ENCODE measurements at regions not wholly inside any gene's neighbourhood (a gene's known extent, or its start where the extent isn't known, plus 50 kb on each side); places are given as distances from the start of the nearest gene placed in this dataset.

GRCh38 chr10:42937048-42937447 lies 139.8 kb upstream of the RET start:
- no peak for DNase-seq (ENCODE audit: low read depth)
- ChIA-PET CTCF (no interaction called here), POLR2A (no interaction called here)
- Histone ChIP-seq H3K27me3 (ENCODE audit: control insufficient read depth, insufficient read depth, low read length) (peaks cover 7% of the 10 kb centered on the region), H3K4me3 (ENCODE audit: low read depth, low read length) (no peak overlapping the region), H3K36me3 (ENCODE audit: control insufficient read depth, insufficient read depth, low read length) (no peaks in the 10 kb centered on the region)
- TF ChIP-seq CTCF (IDR thresholded peaks at IDR 0.05; ENCODE audit: insufficient read depth, low read depth, low read length): no peak

- POLR2A ChIA-PET: no interaction called here
- TF ChIP-seq CTCF (IDR thresholded peaks at IDR 0.05; ENCODE audit: insufficient read depth, low read depth, low read length): no peak
- CTCF ChIA-PET: no interaction called here
- DNase-seq (ENCODE audit: low read depth): no peak
- Histone ChIP-seq H3K27me3 (ENCODE audit: control insufficient read depth, insufficient read depth, low read length) (peaks cover 7% of the 10 kb centered on the region), H3K4me3 (ENCODE audit: low read depth, low read length) (no peak overlapping the region), H3K36me3 (ENCODE audit: control insufficient read depth, insufficient read depth, low read length) (no peaks in the 10 kb centered on the region)
Observed at GRCh38 chr10:42937649-42938180, 139.2 kb upstream of the RET start.

GRCh38 chr10:42938351-42938750 lies 138.5 kb upstream of the RET start:
- H3K36me3 ChIP-seq (ENCODE audit: control insufficient read depth, insufficient read depth, low read length): no peaks in the 10 kb centered on the region
- no peak for TF ChIP-seq CTCF (IDR thresholded peaks at IDR 0.05; ENCODE audit: insufficient read depth, low read depth, low read length)
- ChIA-PET POLR2A (no interaction called here), CTCF (no interaction called here)
- peaks cover 5% of the 10 kb centered on the region for H3K27me3 ChIP-seq (ENCODE audit: control insufficient read depth, insufficient read depth, low read length)
- DNase-seq (ENCODE audit: low read depth): no peak
- H3K4me3 ChIP-seq (ENCODE audit: low read depth, low read length): no peak overlapping the region

- no peaks in the 10 kb centered on the region for H3K27me3 ChIP-seq (ENCODE audit: control insufficient read depth, insufficient read depth, low read length)
- H3K4me3 ChIP-seq (ENCODE audit: low read depth, low read length): no peak overlapping the region
- no peak for DNase-seq (ENCODE audit: low read depth)
- POLR2A ChIA-PET: no interaction called here
- CTCF ChIA-PET: no interaction called here
- TF ChIP-seq CTCF (IDR thresholded peaks at IDR 0.05; ENCODE audit: insufficient read depth, low read depth, low read length): no peak
- no peaks in the 10 kb centered on the region for H3K36me3 ChIP-seq (ENCODE audit: control insufficient read depth, insufficient read depth, low read length)
Observed at GRCh38 chr10:42939237-42939636, 137.6 kb upstream of the RET start.

- ChIA-PET CTCF (no interaction called here), POLR2A (no interaction called here)
- no peaks in the 10 kb centered on the region for H3K36me3 ChIP-seq (ENCODE audit: control insufficient read depth, insufficient read depth, low read length)
- H3K4me3 ChIP-seq (ENCODE audit: low read depth, low read length): no peak overlapping the region
- no peak for TF ChIP-seq CTCF (IDR thresholded peaks at IDR 0.05; ENCODE audit: insufficient read depth, low read depth, low read length)
- DNase-seq (ENCODE audit: low read depth): no peak
- H3K27me3 ChIP-seq (ENCODE audit: control insufficient read depth, insufficient read depth, low read length): no peaks in the 10 kb centered on the region
Observed at GRCh38 chr10:42939685-42940366, 137.0 kb upstream of the RET start.

All from BJ (cell line).